Ascending aorta (tissue), 2 donors: ENCODE measurements at regions not wholly inside any gene's neighbourhood (a gene's known extent, or its start where the extent isn't known, plus 50 kb on each side); places are given as distances from the start of the nearest gene placed in this dataset.
"Not testable (repeated sequence)": the region's sequence is repeated elsewhere in the genome, so short reads cannot be mapped to it uniquely, and the experiment has no call there.

Experiments
- DNase-seq, 2 donors: peaks; one replicate each; pipeline ENCODE4 v3.0.0-alpha.2; 2019; ENCODE audit warnings: low spot score in 2 of 2
- H3K27ac ChIP-seq, 2 donors: fragments of 200-600 bp; sonication (generic); one replicate each; pipeline ENCODE4 v1.5.1; 2016 to 2017; ENCODE audit warnings: mild to moderate bottlenecking in 1 of 2
- H3K27me3 ChIP-seq: fragments of 200-600 bp; sonication (generic); one replicate; pipeline ENCODE4 v1.5.1; 2017
- H3K36me3 ChIP-seq, 2 donors: fragments of 200-600 bp; sonication (generic); one replicate each; pipeline ENCODE4 v1.5.1; 2016
- H3K4me1 ChIP-seq, 2 donors: fragments of 200-600 bp; sonication (generic); one replicate each; pipeline ENCODE4 v1.5.1; 2016 to 2017; ENCODE audit warnings: mild to moderate bottlenecking in 1 of 2
- H3K4me3 ChIP-seq, 2 donors: fragments of 200-600 bp; sonication (generic); one replicate each; pipeline ENCODE4 v1.5.1; 2016 to 2017; ENCODE audit warnings: mild to moderate bottlenecking in 1 of 2
- H3K9me3 ChIP-seq, 2 donors: fragments of 200-600 bp; sonication (generic); one replicate each; pipeline ENCODE4 v1.5.1; 2016
- CTCF ChIP-seq, 3 experiments: fragments of 200-600 bp in 2 of 3; fragments of 450-650 bp in 1 of 3; sonication (generic) in 2 of 3; IDR thresholded peaks; one replicate each; pipeline ENCODE4 v1.5.1; 2016 to 2019; ENCODE audit warnings: antibody characterized with exemption in 3 of 3, mild to moderate bottlenecking in 1 of 3, moderate library complexity in 1 of 3
- intact Hi-C: fragments of 100-400 bp; cut with DNase I; formaldehyde crosslinking; loops from one replicate; pipeline ENCODE4 v1.15.1; 2023

- Histone ChIP-seq H3K27ac (no peak overlapping the region), H3K9me3 (peaks cover 3 to 6% of the 10 kb centered on the region in 2 donors), H3K4me3 (no peak overlapping the region), H3K4me1 (no peaks in the 10 kb centered on the region), H3K27me3 (no peaks in the 10 kb centered on the region), H3K36me3 (no peaks in the 10 kb centered on the region)
- no peak for DNase-seq
- intact Hi-C loops = no loop called here
- TF ChIP-seq CTCF (IDR thresholded peaks at IDR 0.05) = no peak
Measured at GRCh38 chr7:54215424-54215823, 326.8 kb upstream of the VSTM2A start.

GRCh38 chr7:54226030-54226429 is 316.1 kb upstream of the VSTM2A start:
- H3K27me3 ChIP-seq, H3K9me3 ChIP-seq, intact Hi-C loops, DNase-seq, H3K4me3 ChIP-seq, H3K27ac ChIP-seq, H3K36me3 ChIP-seq, H3K4me1 ChIP-seq: not testable (repeated sequence)

DNA sequence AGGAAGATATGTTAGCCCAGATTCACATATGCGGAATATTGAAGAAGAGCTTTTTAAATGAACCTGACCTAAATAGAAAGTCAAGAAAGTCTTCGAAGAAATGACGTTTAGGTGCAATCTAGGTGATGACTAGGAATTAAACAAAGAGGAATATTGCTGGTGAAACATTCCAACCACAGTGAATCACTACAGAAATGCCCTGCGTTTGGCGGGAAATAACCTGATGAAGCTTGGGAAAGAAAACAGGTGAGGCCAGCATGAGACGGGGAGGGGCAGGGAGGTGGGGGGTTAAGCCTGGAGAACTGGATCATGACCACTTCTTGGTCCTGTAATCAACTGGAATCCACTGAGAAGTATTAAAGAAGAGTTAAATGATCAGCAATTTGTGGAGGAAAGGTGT is 299.4 kb upstream of the VSTM2A start:
- intact Hi-C loops = no loop called here
- no peaks in the 10 kb centered on the region for H3K4me1 ChIP-seq
- H3K36me3 ChIP-seq = no peaks in the 10 kb centered on the region
- TF ChIP-seq CTCF (IDR thresholded peaks at IDR 0.05) = no peak
- H3K27ac ChIP-seq = no peak overlapping the region
- no peak for DNase-seq
- H3K27me3 ChIP-seq = no peaks in the 10 kb centered on the region
- H3K9me3 ChIP-seq = no peaks in the 10 kb centered on the region
- H3K4me3 ChIP-seq = no peak overlapping the region

GRCh38 chr7:54245020-54245419 is 297.2 kb upstream of the VSTM2A start:
- Histone ChIP-seq H3K27me3 (no peaks in the 10 kb centered on the region), H3K4me3 (no peak overlapping the region), H3K4me1 (no peaks in the 10 kb centered on the region), H3K36me3 (no peaks in the 10 kb centered on the region), H3K27ac (no peak overlapping the region), H3K9me3 (no peaks in the 10 kb centered on the region)
- intact Hi-C loops = no loop called here
- no peak for TF ChIP-seq CTCF (IDR thresholded peaks at IDR 0.05)
- no peak for DNase-seq

GRCh38 chr7:54249686-54250085 is 292.5 kb upstream of the VSTM2A start:
- H3K9me3 ChIP-seq = no peaks in the 10 kb centered on the region
- no peaks in the 10 kb centered on the region for H3K27me3 ChIP-seq
- H3K27ac ChIP-seq = no peak overlapping the region
- H3K4me3 ChIP-seq = no peak overlapping the region
- no peak for DNase-seq
- intact Hi-C loops = no loop called here
- no peaks in the 10 kb centered on the region for H3K4me1 ChIP-seq
- H3K36me3 ChIP-seq = no peaks in the 10 kb centered on the region
- no peak for TF ChIP-seq CTCF (IDR thresholded peaks at IDR 0.05)

DNA sequence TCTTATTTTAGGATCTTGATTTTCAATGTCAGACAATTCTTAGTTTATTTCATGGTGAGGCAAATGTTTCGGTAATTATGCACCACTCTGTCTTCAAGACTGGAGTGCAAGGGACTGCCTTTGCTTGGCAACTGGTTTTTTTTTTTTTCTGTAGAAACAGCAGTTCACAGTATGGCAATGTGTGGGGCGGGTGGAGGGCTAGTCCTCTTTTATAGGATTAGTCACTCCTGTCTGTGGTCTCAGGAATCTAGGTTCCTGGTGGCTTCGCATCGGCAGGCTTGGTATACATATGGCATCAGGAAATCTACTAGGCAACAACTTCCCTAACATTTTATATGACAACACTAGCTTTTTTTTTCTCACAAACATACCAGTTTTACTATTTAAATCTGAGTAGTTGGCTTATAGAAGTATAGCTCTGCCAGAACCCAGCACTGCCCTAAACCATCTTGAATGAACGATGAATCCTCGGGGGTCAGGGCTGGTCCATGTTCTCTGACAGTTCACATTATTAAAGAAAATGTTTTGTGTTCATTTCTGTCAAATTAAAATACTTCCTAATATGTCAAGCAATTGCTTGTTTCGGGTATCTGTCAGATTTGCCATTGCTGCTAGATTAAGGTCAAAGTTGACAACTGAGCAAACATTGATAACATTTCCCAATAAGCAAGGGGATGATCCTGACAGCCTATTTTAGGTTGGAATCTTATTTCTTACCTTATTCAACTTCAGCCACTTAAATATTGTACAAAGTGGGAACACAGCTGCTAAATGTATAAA is 289.7 kb upstream of the VSTM2A start:
- intact Hi-C loops = no loop called here
- H3K27me3 ChIP-seq = no peaks in the 10 kb centered on the region
- no peak overlapping the region for H3K4me3 ChIP-seq
- H3K27ac ChIP-seq = no peak overlapping the region
- TF ChIP-seq CTCF (IDR thresholded peaks at IDR 0.05) = no peak
- H3K4me1 ChIP-seq = no peaks in the 10 kb centered on the region
- no peaks in the 10 kb centered on the region for H3K36me3 ChIP-seq
- H3K9me3 ChIP-seq = no peaks in the 10 kb centered on the region
- no peak for DNase-seq
